HG02943 (cell line): ENCODE measurements at regions not wholly inside any gene's neighbourhood (a gene's known extent, or its start where the extent isn't known, plus 50 kb on each side); places are given as distances from the start of the nearest gene placed in this dataset.

Source experiments
- ATAC-seq: cut with Tn5 transposase; IDR thresholded peaks from one replicate; pipeline ENCODE4 v1.9.1; 2021; ENCODE audit warnings: mild to moderate bottlenecking, low read depth, moderate library complexity; ENCODE audit not compliant: unreplicated experiment

- no peak for ATAC-seq
Observed at GRCh38 chr4:19807505-19807904, 444.2 kb upstream of the SLIT2 start.

GRCh38 chr4:19806865-19807264 lies 444.8 kb upstream of the SLIT2 start:
- ATAC-seq: no peak

GRCh38 chr4:19803406-19803805 lies 448.3 kb upstream of the SLIT2 start:
- ATAC-seq: no peak

GRCh38 chr4:19793831-19794230 lies 457.9 kb upstream of the SLIT2 start:
- no peak for ATAC-seq

GRCh38 chr4:19791422-19792123 lies 460.1 kb upstream of the SLIT2 start:
- no peak for ATAC-seq

- ATAC-seq: no peak
Observed at GRCh38 chr4:19786616-19787015, 465.1 kb upstream of the SLIT2 start.

- ATAC-seq: no peak
Observed at GRCh38 chr4:19783667-19784223, 468.0 kb upstream of the SLIT2 start.

GRCh38 chr4:19780871-19781270 lies 470.8 kb upstream of the SLIT2 start:
- no peak for ATAC-seq

GRCh38 chr4:19776929-19777328 lies 474.8 kb upstream of the SLIT2 start:
- ATAC-seq: no peak

GRCh38 chr4:19776021-19776459 lies 475.7 kb upstream of the SLIT2 start:
- no peak for ATAC-seq

- ATAC-seq: no peak
Observed at GRCh38 chr4:19774690-19775256, 476.9 kb upstream of the SLIT2 start.

- ATAC-seq: no peak
Observed at GRCh38 chr4:19772581-19772980, 479.1 kb upstream of the SLIT2 start.

- no peak for ATAC-seq
Observed at GRCh38 chr4:19756661-19757060, 495.0 kb upstream of the SLIT2 start.

- ATAC-seq: no peak
Observed at GRCh38 chr4:19752599-19752998, 499.1 kb upstream of the SLIT2 start.

- no peak for ATAC-seq
Observed at GRCh38 chr4:19748519-19749479, 502.9 kb upstream of the SLIT2 start.

- no peak for ATAC-seq
Observed at GRCh38 chr4:19746377-19746776, 505.3 kb upstream of the SLIT2 start.

GRCh38 chr4:19743115-19743638 lies 508.5 kb upstream of the SLIT2 start:
- ATAC-seq: no peak

- no peak for ATAC-seq
Observed at GRCh38 chr4:19739101-19739651, 512.5 kb upstream of the SLIT2 start.

GRCh38 chr4:19736968-19737756 lies 514.5 kb upstream of the SLIT2 start:
- ATAC-seq: no peak

GRCh38 chr4:19735012-19735411 lies 516.7 kb upstream of the SLIT2 start:
- ATAC-seq: no peak
